ENCODE measurements at regions not wholly inside any gene's neighbourhood (a gene's known extent, or its start where the extent isn't known, plus 50 kb on each side); places are given as distances from the start of the nearest gene placed in this dataset.

GRCh38 chr6:15832841-15833240 lies 170.0 kb upstream of the DTNBP1 start:
- Histone ChIP-seq H3K36me3 (ENCODE audit: insufficient read depth) (no peaks in the 10 kb centered on the region), H3K9me2 (ENCODE audit: insufficient read depth) (0 out of 2 replicates have a peak, but pooled peaks cover 5% of the 10 kb centered on the region), H3K4me1 (ENCODE audit: insufficient read depth) (no peaks in the 10 kb centered on the region), H3K4me3 (no peak overlapping the region), H3K27ac (ENCODE audit: low read depth) (no peak overlapping the region), H3K27me3 (ENCODE audit: insufficient read depth) (no peaks in the 10 kb centered on the region), H3K4me2 (no peak overlapping the region), H3K79me2 (replicated peaks; ENCODE audit: insufficient read depth) (no peaks in the 10 kb centered on the region), H3F3A (replicated peaks; ENCODE audit: low read depth) (no peaks in the 10 kb centered on the region), H4K20me1 (replicated peaks; ENCODE audit: insufficient read depth) (no peaks in the 10 kb centered on the region), H2AFZ (no peak overlapping the region)
- no peaks in the 10 kb centered on the region for H3K27me3 Mint-ChIP-seq (ENCODE audit: insufficient read depth, low read depth, poor library complexity)
- no peaks in the 10 kb centered on the region for H3K36me3 Mint-ChIP-seq (ENCODE audit: low read depth)
- H3K27ac Mint-ChIP-seq = no peak overlapping the region
- H3K9me3 Mint-ChIP-seq = no peaks in the 10 kb centered on the region
- no peak overlapping the region for H3K4me3 Mint-ChIP-seq
- TF ChIP-seq POLR2AphosphoS5 (IDR thresholded peaks at IDR 0.05; ENCODE audit: low read depth) = no peak
- no peak for TF ChIP-seq REST (IDR thresholded peaks at IDR 0.05; ENCODE audit: unreplicated experiment)
- no peak for TF ChIP-seq CREB1 (CRISPR knock-in tag; IDR thresholded peaks at IDR 0.05; ENCODE audit: low read depth)
- no peak for TF ChIP-seq JUNB (IDR thresholded peaks at IDR 0.05; ENCODE audit: unreplicated experiment)
- no peak for TF ChIP-seq ZNF331 (CRISPR knock-in tag; IDR thresholded peaks at IDR 0.05; ENCODE audit: low read depth)
- TF ChIP-seq ZNF462 (CRISPR knock-in tag; IDR thresholded peaks at IDR 0.05) = no peak
- no peak for TF ChIP-seq STAT1 (IDR thresholded peaks at IDR 0.05; ENCODE audit: unreplicated experiment)
- no peak for TF ChIP-seq CTCF (conservative IDR thresholded peaks at IDR 0.05; ENCODE audit: low read depth in 2 of 2)
- TF ChIP-seq ZNF114 (CRISPR knock-in tag; IDR thresholded peaks at IDR 0.05) = no peak
- TF ChIP-seq NANOG (IDR thresholded peaks at IDR 0.05; ENCODE audit: borderline replicate concordance) = no peak
- no peak for TF ChIP-seq EZH2 (IDR thresholded peaks at IDR 0.05; ENCODE audit: low read depth, unreplicated experiment)
- no peak for TF ChIP-seq ETS1 (IDR thresholded peaks at IDR 0.05)
- no peak for TF ChIP-seq EZH2phosphoT487 (IDR thresholded peaks at IDR 0.05; ENCODE audit: unreplicated experiment)
- DNase-seq (ENCODE audit: low spot score) (no peak), ATAC-seq (no peak)
- H3K4me1 Mint-ChIP-seq = no peaks in the 10 kb centered on the region
